Upper lobe of left lung (tissue), 6 donors: ENCODE measurements at regions not wholly inside any gene's neighbourhood (a gene's known extent, or its start where the extent isn't known, plus 50 kb on each side); places are given as distances from the start of the nearest gene placed in this dataset.

Experiments
- ATAC-seq, 2 donors: fragments of 200-7000 bp; cut with Tn5 transposase; one replicate each; pipeline ENCODE4 v1.9.1; 2022; ENCODE audit warnings: mild to moderate bottlenecking in 2 of 2, moderate library complexity in 2 of 2; ENCODE audit not compliant: low FRiP score in 2 of 2
- DNase-seq, 2 donors: peaks; one replicate each; pipeline ENCODE4 v3.0.0-alpha.2; 2019 to 2020
- H3K27ac ChIP-seq, 4 donors: fragments of 200-600 bp; sonication (generic); one replicate each; pipeline ENCODE4 v1.5.1; 2016 to 2019
- H3K27me3 ChIP-seq, 4 donors: fragments of 200-600 bp; sonication (generic); one replicate each; pipeline ENCODE4 v1.5.1; 2017 to 2019
- H3K36me3 ChIP-seq, 4 donors: fragments of 200-600 bp; sonication (generic); one replicate each; pipeline ENCODE4 v1.5.1; 2016 to 2019
- H3K4me1 ChIP-seq, 4 donors: fragments of 200-600 bp; sonication (generic); one replicate each; pipeline ENCODE4 v1.5.1; 2018 to 2019
- H3K4me3 ChIP-seq, 4 donors: fragments of 200-600 bp; sonication (generic); one replicate each; pipeline ENCODE4 v1.5.1; 2017 to 2019; ENCODE audit warnings: mild to moderate bottlenecking in 2 of 4, moderate library complexity in 1 of 4
- H3K9me3 ChIP-seq, 4 donors: fragments of 200-600 bp; sonication (generic); one replicate each; pipeline ENCODE4 v1.5.1; 2018 to 2019
- EP300 ChIP-seq, 4 donors: sonication (generic); formaldehyde crosslinking; IDR thresholded peaks; one replicate each; pipeline ENCODE4 v1.5.1; 2017; ENCODE audit warnings: antibody characterized with exemption in 4 of 4, control low read depth in 2 of 4
- POLR2A ChIP-seq, 4 donors: fragments of 450-650 bp; IDR thresholded peaks; one replicate each; pipeline ENCODE4 v1.5.1; 2016 to 2017; ENCODE audit warnings: antibody characterized with exemption in 4 of 4, mild to moderate bottlenecking in 2 of 4
- POLR2AphosphoS5 ChIP-seq, 2 donors: sonication (generic); formaldehyde crosslinking; IDR thresholded peaks; one replicate each; pipeline ENCODE4 v1.5.1; 2017; ENCODE audit warnings: antibody characterized with exemption in 2 of 2
- WGBS, 2 donors: methylation state at CpG; one replicate each; pipeline ENCODE4 v1.1.5; 2017 to 2018; 5-methylcytosine and 5-hydroxymethylcytosine counted together
- TF ChIP-seq, protein P1 (sequence below), 6 experiments: fragments of 450-650 bp in 4 of 6; fragments of 200-600 bp in 2 of 6; sonication (generic) in 2 of 6; IDR thresholded peaks; one replicate each; pipeline ENCODE4 v1.5.1; 2016 to 2019; ENCODE audit warnings: antibody characterized with exemption in 6 of 6
- donor health status: DM: no; HTN: no; CAD: no; lungs with moderate emphysema.
- donor health status: DM: no; HTN: yes; CAD: no; lungs with severe emphysema.

DNA sequence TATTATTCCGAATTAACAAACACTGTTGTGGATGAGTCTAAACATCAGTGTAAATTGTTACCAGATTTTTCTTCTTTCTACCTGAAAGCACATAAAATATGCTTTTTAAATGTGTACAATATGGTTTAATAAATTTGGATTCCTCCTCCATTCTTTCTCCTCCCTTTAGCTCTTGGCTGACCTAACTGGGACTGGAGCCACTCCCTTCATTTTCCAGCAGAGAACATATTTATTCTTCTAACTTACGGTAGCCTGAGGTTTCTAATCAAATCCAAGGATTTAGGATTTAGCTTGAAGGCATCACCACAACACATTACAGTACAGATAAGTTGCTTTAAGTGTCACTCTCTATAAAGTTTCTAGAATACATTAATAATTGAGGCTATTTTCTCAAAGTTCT is 88.2 kb upstream of the SEMA3C start:
- Histone ChIP-seq H3K9me3 (no peaks in the 10 kb centered on the region), H3K36me3 (no peaks in the 10 kb centered on the region), H3K4me1 (no peaks in the 10 kb centered on the region), H3K27me3 (no peaks in the 10 kb centered on the region), H3K27ac (no peak overlapping the region), H3K4me3 (no peak overlapping the region)
- ATAC-seq, result no peak
- TF ChIP-seq POLR2AphosphoS5 (IDR thresholded peaks at IDR 0.05), result no peak
- TF ChIP-seq EP300 (IDR thresholded peaks at IDR 0.05), result no peak
- no peak for TF ChIP-seq POLR2A (IDR thresholded peaks at IDR 0.05)
- TF ChIP-seq, protein P1, sequence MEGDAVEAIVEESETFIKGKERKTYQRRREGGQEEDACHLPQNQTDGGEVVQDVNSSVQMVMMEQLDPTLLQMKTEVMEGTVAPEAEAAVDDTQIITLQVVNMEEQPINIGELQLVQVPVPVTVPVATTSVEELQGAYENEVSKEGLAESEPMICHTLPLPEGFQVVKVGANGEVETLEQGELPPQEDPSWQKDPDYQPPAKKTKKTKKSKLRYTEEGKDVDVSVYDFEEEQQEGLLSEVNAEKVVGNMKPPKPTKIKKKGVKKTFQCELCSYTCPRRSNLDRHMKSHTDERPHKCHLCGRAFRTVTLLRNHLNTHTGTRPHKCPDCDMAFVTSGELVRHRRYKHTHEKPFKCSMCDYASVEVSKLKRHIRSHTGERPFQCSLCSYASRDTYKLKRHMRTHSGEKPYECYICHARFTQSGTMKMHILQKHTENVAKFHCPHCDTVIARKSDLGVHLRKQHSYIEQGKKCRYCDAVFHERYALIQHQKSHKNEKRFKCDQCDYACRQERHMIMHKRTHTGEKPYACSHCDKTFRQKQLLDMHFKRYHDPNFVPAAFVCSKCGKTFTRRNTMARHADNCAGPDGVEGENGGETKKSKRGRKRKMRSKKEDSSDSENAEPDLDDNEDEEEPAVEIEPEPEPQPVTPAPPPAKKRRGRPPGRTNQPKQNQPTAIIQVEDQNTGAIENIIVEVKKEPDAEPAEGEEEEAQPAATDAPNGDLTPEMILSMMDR (IDR thresholded peaks at IDR 0.05), result no peak
- no peak for DNase-seq
- 64 to 75% methylated on average over 2 of the region's 2 CpGs for WGBS, 2 donors

DNA sequence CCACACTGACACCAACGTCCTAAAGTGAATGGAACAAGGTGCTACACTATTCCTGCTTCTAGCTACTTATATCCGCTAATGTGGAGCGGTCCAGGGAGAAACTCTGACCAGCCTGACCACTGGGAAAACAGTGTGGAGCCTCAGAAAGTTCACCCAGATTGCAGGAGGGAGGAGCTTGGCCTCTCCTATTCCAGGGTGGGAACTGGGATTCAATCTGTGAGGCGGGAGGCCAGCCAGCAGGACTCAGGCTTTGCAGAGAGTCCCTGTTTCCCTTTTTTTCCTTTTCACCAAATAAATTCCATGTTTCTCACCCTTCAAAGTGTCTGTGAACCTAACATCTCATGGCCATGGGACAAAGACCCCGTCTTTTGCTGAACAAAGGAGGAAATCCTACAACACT is 86.4 kb upstream of the SEMA3C start:
- WGBS, 2 donors, result 81 to 87% methylated on average over 5 of the region's 5 CpGs
- H3K4me3 ChIP-seq, result no peak overlapping the region
- ATAC-seq, result peak in 1 of 2 donors; percentile 34
- H3K9me3 ChIP-seq, result no peaks in the 10 kb centered on the region
- TF ChIP-seq, protein P1 (IDR thresholded peaks at IDR 0.05), result no peak
- TF ChIP-seq POLR2AphosphoS5 (IDR thresholded peaks at IDR 0.05), result no peak
- no peak for TF ChIP-seq EP300 (IDR thresholded peaks at IDR 0.05)
- no peaks in the 10 kb centered on the region for H3K4me1 ChIP-seq
- no peak for DNase-seq
- no peaks in the 10 kb centered on the region for H3K27me3 ChIP-seq
- H3K27ac ChIP-seq, result no peak overlapping the region
- no peaks in the 10 kb centered on the region for H3K36me3 ChIP-seq

DNA sequence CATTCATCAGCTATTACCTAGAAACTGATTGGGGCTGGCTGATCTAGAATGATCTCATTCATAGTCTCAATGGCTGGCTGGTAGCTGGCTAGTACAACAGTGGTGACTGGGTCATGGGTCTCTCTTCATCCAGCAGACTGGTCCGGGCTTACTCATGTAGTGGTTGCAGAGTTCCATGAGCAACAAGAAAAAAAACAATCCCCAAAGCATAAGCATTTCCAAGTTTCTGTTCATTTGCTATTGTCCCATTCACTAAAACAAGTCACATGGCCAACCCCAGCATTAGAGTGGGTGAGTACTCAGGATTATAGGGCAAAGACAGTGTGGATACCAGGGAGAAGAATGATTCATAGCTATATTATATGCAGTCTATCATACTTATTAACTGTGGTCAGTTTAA is 85.2 kb upstream of the SEMA3C start:
- Histone ChIP-seq H3K36me3 (no peaks in the 10 kb centered on the region), H3K27me3 (no peaks in the 10 kb centered on the region), H3K4me1 (no peaks in the 10 kb centered on the region), H3K9me3 (no peaks in the 10 kb centered on the region), H3K27ac (no peak overlapping the region), H3K4me3 (no peak overlapping the region)
- TF ChIP-seq, protein P1 (IDR thresholded peaks at IDR 0.05), result no peak
- TF ChIP-seq EP300 (IDR thresholded peaks at IDR 0.05) (no peak), POLR2A (IDR thresholded peaks at IDR 0.05) (no peak), POLR2AphosphoS5 (IDR thresholded peaks at IDR 0.05) (no peak)
- peak in 1 of 2 donors; percentile 85 for ATAC-seq
- 95 to 100% methylated on average over 1 of the region's 1 CpG for WGBS, 2 donors
- no peak for DNase-seq

DNA sequence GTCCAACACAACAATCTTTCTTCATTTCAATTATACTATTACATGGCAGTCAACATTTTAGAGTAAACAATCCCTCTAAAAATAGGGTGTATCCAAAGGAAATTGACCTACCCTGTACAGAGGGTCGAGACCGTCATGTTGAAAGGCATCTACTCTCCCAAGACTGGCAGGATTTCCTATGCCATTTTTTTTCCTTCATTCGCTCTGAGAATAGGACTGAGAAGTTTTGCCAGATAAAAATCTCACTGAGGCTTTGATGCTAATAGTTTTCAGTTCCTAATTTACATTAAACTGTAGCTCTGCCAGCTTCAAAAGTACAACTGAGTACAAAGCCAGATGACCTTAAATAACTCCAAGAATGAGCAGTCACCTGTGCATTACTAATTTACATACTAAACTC is 84.5 kb upstream of the SEMA3C start:
- H3K4me1 ChIP-seq, result no peaks in the 10 kb centered on the region
- no peak overlapping the region for H3K27ac ChIP-seq
- H3K36me3 ChIP-seq, result no peaks in the 10 kb centered on the region
- H3K9me3 ChIP-seq, result no peaks in the 10 kb centered on the region
- DNase-seq (no peak), ATAC-seq (no peak)
- WGBS, 2 donors, result 44 to 50% methylated on average over 3 of the region's 3 CpGs
- no peak overlapping the region for H3K4me3 ChIP-seq
- H3K27me3 ChIP-seq, result no peaks in the 10 kb centered on the region
- TF ChIP-seq POLR2AphosphoS5 (IDR thresholded peaks at IDR 0.05), result no peak
- no peak for TF ChIP-seq POLR2A (IDR thresholded peaks at IDR 0.05)
- TF ChIP-seq, protein P1 (IDR thresholded peaks at IDR 0.05), result no peak
- TF ChIP-seq EP300 (IDR thresholded peaks at IDR 0.05), result no peak

DNA sequence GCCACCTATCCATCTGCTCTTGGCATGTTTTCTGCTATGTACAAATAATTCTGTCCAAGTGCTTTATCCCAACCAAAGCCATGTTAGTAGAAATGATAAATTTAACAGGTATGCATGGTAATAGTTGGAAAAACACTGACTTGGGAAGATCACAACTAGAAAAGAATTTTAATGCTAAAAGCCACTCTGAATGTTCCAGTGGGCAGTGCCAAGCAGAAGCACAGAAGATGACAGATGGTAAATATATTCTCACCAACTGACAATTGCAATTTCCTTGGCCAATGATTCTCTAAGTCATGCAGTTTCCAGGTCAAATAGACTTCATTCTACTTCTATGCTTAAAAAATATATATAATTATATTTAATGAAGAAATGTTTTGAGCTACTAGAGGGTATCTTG is 83.6 kb upstream of the SEMA3C start:
- H3K36me3 ChIP-seq, result no peaks in the 10 kb centered on the region
- H3K4me3 ChIP-seq, result no peak overlapping the region
- no peak overlapping the region for H3K27ac ChIP-seq
- H3K9me3 ChIP-seq, result no peaks in the 10 kb centered on the region
- H3K4me1 ChIP-seq, result no peaks in the 10 kb centered on the region
- TF ChIP-seq POLR2A (IDR thresholded peaks at IDR 0.05), result no peak
- TF ChIP-seq, protein P1 (IDR thresholded peaks at IDR 0.05), result no peak
- TF ChIP-seq EP300 (IDR thresholded peaks at IDR 0.05), result no peak
- no peak for TF ChIP-seq POLR2AphosphoS5 (IDR thresholded peaks at IDR 0.05)
- ATAC-seq (no peak), DNase-seq (no peak)
- no peaks in the 10 kb centered on the region for H3K27me3 ChIP-seq
